Liver (tissue), 8 donors: ENCODE measurements at regions not wholly inside any gene's neighbourhood (a gene's known extent, or its start where the extent isn't known, plus 50 kb on each side); places are given as distances from the start of the nearest gene placed in this dataset.

Experiments used
- DNase-seq: peaks from one replicate; pipeline ENCODE4 v3.0.0-alpha.2; 2017; ENCODE audit warnings: low spot score
- H3K27ac ChIP-seq, 2 donors: one replicate each; pipeline ENCODE4 v1.7.0; 2013; ENCODE audit warnings: inconsistent platforms in 2 of 2, low read length in 2 of 2, control low read depth in 1 of 2, low read depth in 1 of 2, mild to moderate bottlenecking in 1 of 2
- H3K27me3 ChIP-seq, 4 donors: one replicate each; pipeline versions ENCODE4 v1.6.1 to v1.7.0; 2013; ENCODE audit warnings: low read length in 3 of 4, inconsistent platforms in 1 of 4, mild to moderate bottlenecking in 1 of 4, moderate library complexity in 1 of 4; ENCODE audit not compliant: control insufficient read depth in 4 of 4, insufficient read depth in 4 of 4
- H3K36me3 ChIP-seq, 4 donors: one replicate each; pipeline versions ENCODE4 v1.6.1 to v1.7.0; 2013; ENCODE audit warnings: low read length in 3 of 4, mild to moderate bottlenecking in 3 of 4, low read depth in 1 of 4, moderate library complexity in 1 of 4; ENCODE audit not compliant: control insufficient read depth in 4 of 4, insufficient read depth in 3 of 4
- H3K4me1 ChIP-seq, 4 donors: one replicate each; pipeline versions ENCODE4 v1.6.1 to v1.7.0; 2013; ENCODE audit warnings: low read length in 3 of 4, mild to moderate bottlenecking in 3 of 4, moderate library complexity in 1 of 4; ENCODE audit not compliant: control insufficient read depth in 4 of 4, insufficient read depth in 4 of 4
- H3K4me3 ChIP-seq, 3 donors: one replicate each; pipeline versions ENCODE4 v1.6.1 to v1.7.0; 2013; ENCODE audit warnings: low read length in 3 of 3, control low read depth in 1 of 3, low read depth in 1 of 3, mild to moderate bottlenecking in 1 of 3
- H3K9ac ChIP-seq, 2 donors: one replicate each; pipeline ENCODE4 v1.7.0; 2013; ENCODE audit warnings: low read length in 2 of 2, mild to moderate bottlenecking in 2 of 2, moderate library complexity in 2 of 2, control low read depth in 1 of 2, low read depth in 1 of 2
- H3K9me3 ChIP-seq, 4 donors: one replicate each; pipeline versions ENCODE4 v1.6.1 to v1.7.0; 2013; ENCODE audit warnings: low read length in 3 of 4; ENCODE audit not compliant: control insufficient read depth in 4 of 4
- CTCF ChIP-seq: fragments of 150-350 bp; IDR thresholded peaks from 2 replicates; pipeline ENCODE4 v1.5.1; 2017; ENCODE audit warnings: improper control_type of control experiment, low read depth, low read length; ENCODE audit not compliant: missing input control
- EGR1 ChIP-seq, 2 donors: IDR thresholded peaks; 2 replicates each; pipeline ENCODE4 v1.6.1; 2016 to 2018; ENCODE audit warnings: antibody characterized with exemption in 2 of 2, low read depth in 2 of 2
- FOXA1 ChIP-seq: IDR thresholded peaks from 2 replicates; pipeline ENCODE4 v1.6.1; 2016; ENCODE audit warnings: antibody characterized with exemption
- FOXA2 ChIP-seq: IDR thresholded peaks from 2 replicates; pipeline ENCODE4 v1.6.1; 2016; ENCODE audit warnings: antibody characterized with exemption
- GABPA ChIP-seq, 2 donors: IDR thresholded peaks in 1 of 2; conservative IDR thresholded peaks in 1 of 2; 2 replicates each; pipeline ENCODE4 v1.6.1; 2016; ENCODE audit warnings: antibody characterized with exemption in 2 of 2, mild to moderate bottlenecking in 1 of 2, moderate library complexity in 1 of 2
- HNF4A ChIP-seq, 2 donors: conservative IDR thresholded peaks; 2 replicates each; pipeline ENCODE4 v1.6.1; 2016; ENCODE audit warnings: antibody characterized with exemption in 2 of 2, mild to moderate bottlenecking in 2 of 2
- JUND ChIP-seq, 2 donors: IDR thresholded peaks; 2 replicates each; pipeline ENCODE4 v1.6.1; 2016; ENCODE audit warnings: antibody characterized with exemption in 2 of 2
- NR2F2 ChIP-seq: IDR thresholded peaks from 2 replicates; pipeline ENCODE4 v1.6.1; 2016; ENCODE audit warnings: antibody characterized with exemption
- RAD21 ChIP-seq, 2 donors: IDR thresholded peaks; 2 replicates each; pipeline ENCODE4 v1.6.1; 2016; ENCODE audit warnings: antibody characterized with exemption in 2 of 2, mild to moderate bottlenecking in 2 of 2
- REST ChIP-seq: IDR thresholded peaks from 2 replicates; pipeline ENCODE4 v1.6.1; 2016; ENCODE audit warnings: antibody characterized with exemption, mild to moderate bottlenecking
- RXRA ChIP-seq, 2 donors: IDR thresholded peaks; 2 replicates each; pipeline ENCODE4 v1.6.1; 2017 to 2018; ENCODE audit warnings: antibody characterized with exemption in 2 of 2, mild to moderate bottlenecking in 1 of 2
- TAF1 ChIP-seq: conservative IDR thresholded peaks from 2 replicates; pipeline ENCODE4 v1.6.1; 2016; ENCODE audit warnings: antibody characterized with exemption, mild to moderate bottlenecking
- YY1 ChIP-seq: IDR thresholded peaks from 2 replicates; pipeline ENCODE4 v1.6.1; 2016; ENCODE audit warnings: antibody characterized with exemption, mild to moderate bottlenecking
- ZBTB33 ChIP-seq: IDR thresholded peaks from 2 replicates; pipeline ENCODE4 v1.6.1; 2016; ENCODE audit warnings: antibody characterized with exemption
- WGBS: extraction: QIAGEN DNeasy Blood & Tissue Kit; methylation state at CpG from one replicate; pipeline ENCODE4 v1.1.7; 2013; 5-methylcytosine and 5-hydroxymethylcytosine counted together
- TF ChIP-seq, protein P1 (sequence below): IDR thresholded peaks from 2 replicates; pipeline ENCODE4 v1.6.1; 2016; ENCODE audit warnings: antibody characterized with exemption
- TF ChIP-seq, protein P2 (sequence below): IDR thresholded peaks from 2 replicates; pipeline ENCODE4 v1.6.1; 2016; ENCODE audit warnings: antibody characterized with exemption
- donor health status: healthy.
- donor health status: healthy.
- donor health status: healthy.
- donor health status: healthy.
- donor health status: healthy.

GRCh38 chr9:25282946-25283345 lies 395.3 kb downstream of the TUSC1 start:
- Histone ChIP-seq H3K4me3 (no peak overlapping the region), H3K27ac (no peak overlapping the region), H3K36me3 (no peaks in the 10 kb centered on the region), H3K9me3 (no peaks in the 10 kb centered on the region), H3K27me3 (no peaks in the 10 kb centered on the region), H3K9ac (no peak overlapping the region), H3K4me1 (no peaks in the 10 kb centered on the region)
- TF ChIP-seq YY1 (no peak), REST (no peak), EGR1 (IDR thresholded peaks at IDR 0.05; ENCODE audit: low read depth in 2 of 2) (no peak), FOXA2 (no peak), RXRA (IDR thresholded peaks at IDR 0.05) (no peak), FOXA1 (no peak), RAD21 (IDR thresholded peaks at IDR 0.05) (no peak), HNF4A (conservative IDR thresholded peaks at IDR 0.05) (no peak)
- TF ChIP-seq, protein P1, sequence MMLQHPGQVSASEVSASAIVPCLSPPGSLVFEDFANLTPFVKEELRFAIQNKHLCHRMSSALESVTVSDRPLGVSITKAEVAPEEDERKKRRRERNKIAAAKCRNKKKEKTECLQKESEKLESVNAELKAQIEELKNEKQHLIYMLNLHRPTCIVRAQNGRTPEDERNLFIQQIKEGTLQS: no peak
- WGBS: 76% methylated on average over 1 of the region's 1 CpG
- no peak for DNase-seq

- no peak for DNase-seq
- Histone ChIP-seq H3K9me3 (no peaks in the 10 kb centered on the region), H3K4me1 (no peaks in the 10 kb centered on the region), H3K27me3 (no peaks in the 10 kb centered on the region), H3K27ac (no peak overlapping the region), H3K36me3 (no peaks in the 10 kb centered on the region), H3K9ac (no peak overlapping the region), H3K4me3 (no peak overlapping the region)
- 69% methylated on average over 4 of the region's 4 CpGs for WGBS
- TF ChIP-seq RXRA (IDR thresholded peaks at IDR 0.05): no peak
- TF ChIP-seq GABPA (IDR thresholded peaks at IDR 0.05 in 1 of 2, conservative IDR thresholded peaks at IDR 0.05 in 1 of 2): no peak
- TF ChIP-seq, protein P2, sequence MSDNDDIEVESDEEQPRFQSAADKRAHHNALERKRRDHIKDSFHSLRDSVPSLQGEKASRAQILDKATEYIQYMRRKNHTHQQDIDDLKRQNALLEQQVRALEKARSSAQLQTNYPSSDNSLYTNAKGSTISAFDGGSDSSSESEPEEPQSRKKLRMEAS: no peak
- TF ChIP-seq ZBTB33: no peak
- TF ChIP-seq RAD21 (IDR thresholded peaks at IDR 0.05): no peak
- no peak for TF ChIP-seq NR2F2
- TF ChIP-seq FOXA1: no peak
- TF ChIP-seq, protein P1: no peak
- TF ChIP-seq TAF1: no peak
- no peak for TF ChIP-seq EGR1 (IDR thresholded peaks at IDR 0.05; ENCODE audit: low read depth in 2 of 2)
- TF ChIP-seq HNF4A (conservative IDR thresholded peaks at IDR 0.05): no peak
- TF ChIP-seq YY1: no peak
- TF ChIP-seq JUND (IDR thresholded peaks at IDR 0.05): no peak
- TF ChIP-seq FOXA2: no peak
- no peak for TF ChIP-seq REST
- no peak for TF ChIP-seq CTCF
These were observed 416.8 kb downstream of the TUSC1 start for GRCh38 chr9:25261445-25261844.
